GM19455 (cell line): ENCODE measurements at regions not wholly inside any gene's neighbourhood (a gene's known extent, or its start where the extent isn't known, plus 50 kb on each side); places are given as distances from the start of the nearest gene placed in this dataset.

Source experiments
- ATAC-seq: cut with Tn5 transposase; IDR thresholded peaks from one replicate; pipeline ENCODE4 v1.9.1; 2021; ENCODE audit not compliant: unreplicated experiment

- ATAC-seq = no peak
Measured at GRCh38 chr15:46595016-46595415, 960.2 kb downstream of the SQOR start.

DNA sequence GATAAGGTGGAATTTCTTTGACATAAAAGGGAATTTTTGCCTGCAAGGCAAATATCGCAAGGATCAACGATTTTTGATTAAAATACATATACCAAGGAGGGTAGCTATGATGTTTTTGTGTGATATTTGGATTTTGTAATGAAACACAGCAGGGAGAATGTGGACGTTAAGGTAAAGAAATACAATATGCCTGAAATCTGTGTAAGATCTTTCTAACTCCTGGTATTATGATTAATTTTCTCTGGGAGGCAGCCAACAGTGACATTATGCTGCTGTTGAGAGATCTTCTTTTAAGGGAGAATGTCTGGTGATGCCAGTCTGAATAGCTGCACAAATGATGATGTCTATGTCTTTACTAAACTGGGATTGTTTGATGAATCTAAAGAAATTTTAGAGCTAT is 972.2 kb downstream of the SQOR start:
- no peak for ATAC-seq

- no peak for ATAC-seq
Measured at GRCh38 chr15:46616033-46616432, 981.2 kb downstream of the SQOR start.

GRCh38 chr15:46617507-46617906 is 982.7 kb downstream of the SQOR start:
- ATAC-seq = no peak

DNA sequence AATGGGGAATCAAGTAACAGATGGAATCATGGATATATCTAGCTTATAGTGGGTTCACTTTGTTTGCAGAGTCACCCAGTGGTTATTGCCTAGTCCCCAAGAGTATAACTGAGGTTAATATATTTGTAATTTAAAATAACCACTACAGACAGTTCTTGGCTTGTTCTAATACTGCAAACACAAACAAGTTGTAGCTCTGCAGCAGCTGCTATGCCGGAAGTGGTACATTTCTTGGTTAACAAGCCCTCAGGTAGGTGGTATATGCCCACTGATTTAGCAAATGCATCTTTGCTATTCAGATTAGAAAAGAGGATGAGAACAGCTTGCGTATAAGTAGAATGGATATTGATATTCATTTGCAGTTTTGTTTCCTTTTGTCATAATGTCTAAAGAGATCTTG is 984.2 kb downstream of the SQOR start:
- ATAC-seq = no peak

DNA sequence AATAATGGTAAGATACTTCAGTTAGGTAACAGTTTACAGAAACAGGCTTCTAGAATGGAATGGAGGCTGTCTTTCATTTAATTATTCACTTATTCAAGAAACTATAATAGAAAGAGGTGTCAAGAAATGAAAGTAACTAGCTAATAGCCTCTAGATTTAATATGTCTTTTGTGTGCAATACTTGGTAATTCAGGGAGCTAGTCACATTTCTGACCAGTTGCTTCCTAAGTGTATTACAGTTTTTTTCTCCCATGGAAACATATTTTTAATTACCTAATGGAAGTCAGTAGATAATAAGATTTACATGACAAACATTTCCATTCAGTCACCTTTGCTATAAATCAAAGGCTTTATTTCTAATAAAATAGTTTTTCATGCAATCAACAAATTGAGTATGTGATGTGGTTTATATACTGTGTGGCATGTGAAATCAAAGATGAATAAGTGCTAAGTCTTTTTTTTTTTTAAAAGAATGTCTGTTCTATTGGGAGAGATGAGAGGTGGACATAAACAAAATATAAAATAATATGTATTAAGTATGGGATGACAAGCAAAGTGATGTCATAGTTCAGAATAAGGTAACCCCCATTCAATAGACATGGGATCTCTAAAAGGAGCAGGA is 985.7 kb downstream of the SQOR start:
- ATAC-seq = no peak

GRCh38 chr15:46622851-46623250 is 988.0 kb downstream of the SQOR start:
- no peak for ATAC-seq

DNA sequence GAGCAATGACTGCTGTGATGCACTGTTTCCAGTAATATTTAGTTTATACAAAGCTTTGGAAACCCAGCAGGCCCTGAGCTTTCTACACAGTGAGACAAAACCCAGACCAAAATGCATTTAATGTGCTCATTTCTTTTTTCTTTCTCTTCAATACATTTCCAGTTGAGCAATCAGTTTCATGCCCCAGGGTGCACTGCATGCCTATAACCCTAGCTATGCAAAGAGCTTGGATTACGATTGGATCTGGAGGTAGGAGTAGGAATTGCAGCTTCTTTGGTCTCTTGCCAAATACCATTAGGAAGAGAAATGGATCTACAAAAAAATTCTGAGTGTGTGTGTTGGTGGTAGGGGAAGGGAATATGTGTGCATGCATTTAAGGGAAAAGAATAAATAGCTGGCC is 1001.4 kb downstream of the SQOR start:
- no peak for ATAC-seq

DNA sequence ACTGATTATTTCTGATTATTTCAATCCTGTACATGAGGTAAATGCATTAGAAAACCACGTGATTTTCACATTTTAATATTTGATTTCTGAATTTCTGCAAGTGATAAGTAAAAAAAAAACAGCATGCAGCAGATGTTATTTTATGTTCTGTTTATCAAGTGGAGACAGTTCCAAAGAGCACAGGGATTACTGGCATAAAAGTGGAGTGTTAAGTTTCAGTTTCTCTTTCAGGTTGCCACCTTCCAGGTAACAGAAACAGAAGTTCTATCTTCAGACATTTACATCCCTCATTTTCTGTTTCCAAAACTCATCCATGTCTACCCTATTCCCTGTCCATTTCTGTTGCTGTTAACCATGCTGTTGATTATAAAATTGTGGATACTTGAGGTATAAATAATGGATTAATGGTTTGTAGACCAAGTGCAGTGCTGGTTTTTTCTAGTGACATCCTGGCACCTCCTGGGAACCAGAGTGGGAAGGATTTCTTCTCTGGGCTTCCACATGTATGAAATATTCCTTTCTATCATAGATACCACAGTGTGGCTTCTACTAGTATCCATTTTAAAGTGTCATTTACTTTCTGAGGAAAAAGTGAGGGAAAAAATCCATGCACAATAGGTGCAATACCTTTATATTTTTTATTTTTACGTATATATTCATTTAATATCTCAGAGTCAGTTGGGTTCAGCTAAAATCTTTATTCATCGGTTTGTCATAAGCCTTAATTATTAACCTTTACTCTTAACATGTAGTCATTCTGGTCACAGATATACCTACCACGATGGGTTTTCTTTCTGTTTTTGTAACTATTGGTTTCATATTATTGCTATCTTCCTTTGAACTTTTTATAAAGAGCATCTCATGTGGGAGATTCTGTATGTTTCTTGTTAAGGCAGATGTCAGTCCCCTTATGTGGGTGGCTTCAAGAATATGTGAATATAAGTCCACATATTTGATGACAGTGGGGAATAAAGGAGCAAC is 1010.0 kb downstream of the SQOR start:
- ATAC-seq = no peak

GRCh38 chr15:46646490-46646889 is 1011.7 kb downstream of the SQOR start:
- ATAC-seq = no peak

DNA sequence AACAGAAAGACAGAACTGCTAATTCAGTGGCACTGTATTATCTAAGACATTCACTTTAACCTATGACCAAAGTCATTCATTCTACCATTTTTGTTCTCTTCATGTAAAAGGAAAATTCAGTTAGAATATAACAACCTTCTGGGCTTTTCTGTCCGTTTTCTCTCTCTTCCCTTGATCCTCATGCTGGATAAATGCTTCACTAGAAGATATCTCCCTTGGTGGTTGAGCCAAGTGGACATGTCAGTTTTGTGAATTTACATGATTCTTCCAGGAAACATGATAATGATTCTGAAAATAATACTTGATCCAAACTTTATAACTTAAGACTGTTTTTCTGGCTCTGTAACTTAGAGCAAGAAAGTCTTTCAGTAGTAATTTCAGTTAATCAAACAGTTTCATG is 1012.2 kb downstream of the SQOR start:
- ATAC-seq = no peak

DNA sequence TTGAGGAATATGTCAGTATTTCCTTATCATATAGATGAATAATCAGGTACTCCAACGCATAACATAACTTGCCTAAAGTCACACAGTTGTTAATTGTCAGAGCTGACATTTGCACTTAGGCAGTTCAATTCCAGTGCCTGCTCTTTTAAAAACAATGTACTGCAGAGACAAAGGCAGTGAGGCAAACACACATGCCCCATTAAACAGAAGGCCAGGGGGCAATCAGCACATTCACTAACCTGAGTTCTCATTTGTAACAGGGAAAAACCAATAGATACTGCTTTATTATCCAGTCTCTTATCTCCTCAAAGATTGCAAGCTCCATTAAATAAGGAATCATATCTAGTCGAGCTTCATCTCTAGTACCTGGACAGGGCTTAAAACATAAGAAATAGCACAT is 1017.4 kb downstream of the SQOR start:
- no peak for ATAC-seq

GRCh38 chr15:46654993-46655392 is 1020.2 kb downstream of the SQOR start:
- ATAC-seq = no peak

GRCh38 chr15:46660096-46660842 is 1025.4 kb downstream of the SQOR start:
- ATAC-seq = no peak

GRCh38 chr15:46670258-46670657 is 1035.4 kb downstream of the SQOR start:
- no peak for ATAC-seq

DNA sequence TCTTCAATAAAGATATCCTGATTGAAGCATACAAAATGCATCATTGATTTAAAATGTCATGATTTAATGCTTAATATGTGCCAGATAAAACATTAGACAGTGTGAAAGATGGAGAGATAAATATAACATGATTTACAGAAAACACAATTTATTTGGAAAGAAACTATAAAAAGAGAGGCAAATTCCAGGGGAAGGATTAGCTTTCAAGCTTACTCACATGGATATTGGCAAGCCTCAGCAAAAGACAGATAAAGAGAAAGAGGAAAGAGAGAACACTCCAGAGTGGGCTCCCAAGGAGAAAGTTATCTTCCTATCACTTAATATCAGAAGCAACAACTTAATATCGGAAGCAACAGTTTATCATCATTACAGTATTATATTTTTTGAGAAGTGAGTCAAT is 1036.5 kb downstream of the SQOR start:
- no peak for ATAC-seq

DNA sequence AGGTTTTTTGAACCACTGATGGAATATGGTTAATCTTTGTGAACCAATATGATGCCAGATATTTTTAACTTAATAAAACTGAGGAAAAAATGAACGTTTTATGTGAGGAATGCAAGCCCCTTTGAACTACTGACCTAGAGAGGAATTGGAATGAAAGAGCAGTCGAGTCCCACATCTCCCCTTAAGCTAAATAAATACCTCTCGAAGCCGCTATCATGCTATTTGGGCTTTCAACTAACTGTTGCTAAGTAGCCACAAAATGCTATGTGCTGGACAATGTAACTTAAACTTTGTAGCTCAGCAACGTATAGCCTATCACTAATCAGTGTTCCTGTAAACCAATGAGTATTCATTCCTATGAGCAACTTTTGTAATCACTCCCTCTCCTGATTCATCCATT is 1037.2 kb downstream of the SQOR start:
- ATAC-seq = no peak

DNA sequence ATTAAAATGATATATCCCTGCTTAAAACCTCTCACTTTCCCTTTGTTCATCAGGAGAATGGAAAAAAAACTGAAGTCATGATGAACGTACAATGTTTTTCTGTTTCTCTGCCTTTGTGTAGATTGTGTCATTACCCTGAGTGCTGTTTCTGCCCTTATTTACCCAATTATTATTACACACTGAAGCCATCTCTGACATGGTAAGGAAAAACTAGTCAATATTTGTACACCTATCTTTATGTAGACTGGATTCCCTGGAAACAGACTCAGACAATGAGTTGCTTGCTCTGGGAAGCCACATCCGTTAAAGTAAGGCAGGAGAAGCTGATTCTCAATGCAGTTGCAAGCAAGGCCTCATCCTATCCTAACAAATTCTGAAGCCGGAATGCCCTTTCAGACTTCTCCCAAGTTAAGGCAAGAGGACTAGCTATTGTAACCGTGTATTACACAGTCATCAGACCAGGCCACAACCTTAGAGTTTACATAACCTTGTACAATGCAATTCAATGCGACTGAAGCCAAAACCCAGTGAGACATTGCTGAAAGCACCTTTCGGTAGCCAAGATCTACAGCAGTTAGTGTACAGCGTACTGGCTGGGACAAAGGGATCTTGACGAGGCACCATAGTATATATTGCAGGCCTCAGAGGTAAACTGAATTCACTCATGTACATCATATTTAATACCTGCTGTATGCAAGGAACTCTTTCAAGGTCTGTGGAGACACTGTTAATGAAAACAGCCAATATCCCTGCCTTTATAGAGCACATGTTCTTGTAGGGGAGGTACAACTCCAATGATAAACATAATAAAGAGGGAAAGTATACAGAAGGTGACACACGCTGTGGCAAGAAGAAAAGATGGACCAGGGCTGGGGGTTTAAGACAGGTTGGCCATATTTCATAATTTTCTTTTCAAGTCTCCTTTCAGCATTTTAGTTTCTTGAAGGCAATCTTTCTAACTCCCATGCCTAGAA is 1040.8 kb upstream of the SEMA6D start:
- no peak for ATAC-seq

GRCh38 chr15:46677491-46677890 is 1039.8 kb upstream of the SEMA6D start:
- no peak for ATAC-seq

GRCh38 chr15:46681901-46682300 is 1035.4 kb upstream of the SEMA6D start:
- no peak for ATAC-seq
